ENCODE measurements at regions not wholly inside any gene's neighbourhood (a gene's known extent, or its start where the extent isn't known, plus 50 kb on each side); places are given as distances from the start of the nearest gene placed in this dataset.

DNA sequence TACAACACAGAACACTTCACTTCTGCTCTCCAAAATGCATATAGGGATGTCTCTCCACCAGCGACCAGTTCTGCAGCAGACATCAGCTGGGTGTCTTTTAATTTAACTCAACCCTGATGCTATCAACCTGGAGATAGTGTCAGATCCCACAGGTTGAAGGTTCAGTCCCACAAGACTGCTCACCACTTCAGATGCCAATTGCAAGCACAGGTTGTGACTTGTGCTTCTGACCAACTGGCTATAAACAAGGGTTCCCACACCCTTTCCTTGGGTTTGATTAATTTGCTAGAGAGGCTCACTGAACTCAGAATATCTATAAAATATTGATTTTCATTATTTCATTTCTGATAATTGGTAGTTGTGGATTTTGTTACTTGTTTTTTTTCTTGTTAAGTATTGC, 177.4 kb upstream of the HS3ST1 start (continued):
- TF ChIP-seq POU5F1 (IDR thresholded peaks at IDR 0.05; ENCODE audit: low read depth, low read length), result no peak
- TF ChIP-seq ZNF274 (IDR thresholded peaks at IDR 0.05; ENCODE audit: borderline replicate concordance, extremely low read depth, low read length), result no peak
- TF ChIP-seq CBX8 (IDR thresholded peaks at IDR 0.05; ENCODE audit: borderline replicate concordance, low read depth, low read length), result no peak
- TF ChIP-seq CHD2 (IDR thresholded peaks at IDR 0.05; ENCODE audit: low read length), result no peak
- TF ChIP-seq GABPA (IDR thresholded peaks at IDR 0.05; ENCODE audit: borderline replicate concordance, insufficient read depth, low read length), result no peak
